Fibroblast of villous mesenchyme (primary cell): ENCODE measurements at regions not wholly inside any gene's neighbourhood (a gene's known extent, or its start where the extent isn't known, plus 50 kb on each side); places are given as distances from the start of the nearest gene placed in this dataset.
A peak's percentile ranks its signal among the peaks of the same experiment; 100 is the strongest.

Source experiments
- DNase-seq: peaks from one replicate; pipeline ENCODE4 v3.0.0-alpha.2; 2010; ENCODE audit warnings: low read depth
- H3K4me3 ChIP-seq: 2 replicates; pipeline ENCODE4 v1.5.1; 2011; ENCODE audit warnings: low read depth, mild to moderate bottlenecking, low read length
- TF ChIP-seq, protein P1 (sequence below): IDR thresholded peaks from 2 replicates; pipeline ENCODE4 v1.5.1; 2012; ENCODE audit warnings: low read depth, mild to moderate bottlenecking, low read length; ENCODE audit not compliant: insufficient read depth

DNA sequence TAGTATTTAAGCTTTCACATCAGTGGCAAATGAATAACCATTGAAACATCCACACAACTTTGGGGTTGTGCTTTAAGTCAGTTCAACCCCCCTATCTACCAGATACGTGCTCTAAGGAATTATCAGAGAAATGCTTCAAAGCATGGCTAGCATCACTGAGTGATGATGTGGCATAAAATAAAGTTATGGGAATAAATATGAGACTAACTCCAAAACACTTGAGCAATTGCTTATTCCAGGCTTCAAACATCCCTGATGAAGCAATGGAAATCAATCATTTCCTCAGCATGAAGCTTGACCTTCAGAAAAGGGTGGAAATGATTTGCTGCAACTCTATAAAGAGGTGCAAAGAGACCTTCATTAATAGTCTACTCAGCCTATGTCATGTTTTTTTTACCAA, 292.0 kb upstream of the SMC2 start:
- TF ChIP-seq, protein P1, sequence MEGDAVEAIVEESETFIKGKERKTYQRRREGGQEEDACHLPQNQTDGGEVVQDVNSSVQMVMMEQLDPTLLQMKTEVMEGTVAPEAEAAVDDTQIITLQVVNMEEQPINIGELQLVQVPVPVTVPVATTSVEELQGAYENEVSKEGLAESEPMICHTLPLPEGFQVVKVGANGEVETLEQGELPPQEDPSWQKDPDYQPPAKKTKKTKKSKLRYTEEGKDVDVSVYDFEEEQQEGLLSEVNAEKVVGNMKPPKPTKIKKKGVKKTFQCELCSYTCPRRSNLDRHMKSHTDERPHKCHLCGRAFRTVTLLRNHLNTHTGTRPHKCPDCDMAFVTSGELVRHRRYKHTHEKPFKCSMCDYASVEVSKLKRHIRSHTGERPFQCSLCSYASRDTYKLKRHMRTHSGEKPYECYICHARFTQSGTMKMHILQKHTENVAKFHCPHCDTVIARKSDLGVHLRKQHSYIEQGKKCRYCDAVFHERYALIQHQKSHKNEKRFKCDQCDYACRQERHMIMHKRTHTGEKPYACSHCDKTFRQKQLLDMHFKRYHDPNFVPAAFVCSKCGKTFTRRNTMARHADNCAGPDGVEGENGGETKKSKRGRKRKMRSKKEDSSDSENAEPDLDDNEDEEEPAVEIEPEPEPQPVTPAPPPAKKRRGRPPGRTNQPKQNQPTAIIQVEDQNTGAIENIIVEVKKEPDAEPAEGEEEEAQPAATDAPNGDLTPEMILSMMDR: no peak
- DNase-seq: peak; percentile 7
- H3K4me3 ChIP-seq: no peak overlapping the region

DNA sequence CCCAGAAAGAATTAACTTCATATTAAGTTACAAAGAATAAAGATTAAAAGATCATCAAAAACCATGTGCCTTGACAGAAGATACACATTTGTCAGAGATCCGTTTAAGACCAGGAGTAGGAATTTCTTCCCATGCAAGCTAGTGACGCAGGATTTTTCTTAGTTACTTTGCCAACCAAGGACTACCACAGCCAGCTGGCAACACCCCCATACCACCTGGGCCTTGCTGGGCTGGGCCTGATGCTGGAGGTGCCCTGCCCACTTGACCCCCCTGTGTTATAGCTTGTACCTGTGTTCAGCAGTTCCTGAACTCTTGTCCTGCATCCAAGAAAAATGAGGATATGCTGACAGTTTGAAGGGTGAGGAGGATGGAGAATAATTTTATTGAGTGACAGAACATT, 290.9 kb upstream of the SMC2 start:
- no peak for DNase-seq
- TF ChIP-seq, protein P1: no peak

DNA sequence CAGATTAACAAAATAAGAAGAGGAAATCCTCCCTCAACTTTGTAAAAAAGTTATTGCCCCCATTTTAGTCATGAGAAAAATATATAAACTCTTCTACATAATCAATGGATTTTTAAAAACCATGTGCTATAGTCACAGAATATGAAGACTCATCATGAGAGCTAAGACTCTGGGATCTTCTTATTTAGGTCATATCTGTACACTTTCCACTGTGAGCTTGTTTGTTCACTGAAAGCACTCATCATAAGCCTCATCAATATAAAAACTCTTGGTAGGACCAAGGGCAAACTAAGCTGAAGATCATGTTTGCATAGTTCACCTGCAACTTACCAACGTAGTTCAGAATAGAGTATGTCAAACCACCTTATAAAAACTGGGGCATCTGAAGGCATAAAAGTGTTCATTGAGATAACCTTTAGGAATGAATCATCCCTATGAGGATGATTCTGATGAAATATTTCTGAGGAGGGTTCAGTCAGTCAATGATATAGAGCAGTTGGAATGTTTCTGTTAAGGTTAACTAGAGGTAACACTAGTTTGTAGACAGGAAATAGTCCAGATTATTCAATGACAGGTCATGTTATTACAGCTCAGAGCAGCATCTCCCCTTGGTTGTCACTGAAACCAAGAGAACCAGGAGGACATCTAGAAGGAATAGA, 289.9 kb upstream of the SMC2 start:
- no peak overlapping the region for H3K4me3 ChIP-seq
- DNase-seq: no peak
- TF ChIP-seq, protein P1: no peak

More for the DNA sequence above, 290.9 kb upstream of the SMC2 start:
- no peak overlapping the region for H3K4me3 ChIP-seq

DNA sequence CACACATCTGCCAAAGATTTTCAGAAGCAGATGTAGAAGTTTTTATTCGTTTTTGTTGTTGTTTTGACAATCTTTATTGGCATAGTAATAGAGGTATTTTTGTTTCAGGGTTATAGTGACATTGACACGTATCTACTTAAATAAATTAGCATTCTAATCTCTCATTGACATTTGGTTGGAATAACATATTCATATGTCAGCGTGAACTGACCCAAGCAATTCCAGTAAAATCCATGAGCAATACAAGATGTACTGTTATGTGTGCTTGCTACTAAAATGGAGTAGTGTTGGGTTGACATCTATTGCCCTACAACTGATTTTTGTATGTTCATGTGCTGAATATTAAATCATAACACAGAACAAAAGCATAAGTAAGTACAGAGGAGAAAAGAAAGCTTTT, 284.4 kb upstream of the SMC2 start:
- no peak overlapping the region for H3K4me3 ChIP-seq
- TF ChIP-seq, protein P1: no peak

DNA sequence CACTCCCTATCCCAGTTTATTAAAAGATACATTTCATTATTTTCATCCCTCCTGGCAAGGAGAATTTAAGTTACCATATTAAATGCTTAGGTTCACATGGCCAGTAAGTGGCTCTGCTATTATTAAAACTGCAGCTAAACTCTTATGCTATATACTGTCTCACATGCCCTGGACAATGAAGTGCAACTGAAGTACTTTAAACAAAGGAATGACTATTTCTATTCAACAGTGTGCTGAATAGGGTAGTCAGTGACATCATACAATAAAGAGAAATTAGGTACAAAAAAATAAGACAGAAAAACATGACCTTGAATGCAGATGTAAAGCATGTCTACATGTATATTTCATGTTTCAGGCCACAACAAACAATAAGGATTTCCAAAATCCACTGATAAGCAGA, 282.6 kb upstream of the SMC2 start:
- TF ChIP-seq, protein P1: no peak
- H3K4me3 ChIP-seq: no peak overlapping the region
- no peak for DNase-seq

More for the DNA sequence above, 284.4 kb upstream of the SMC2 start:
- no peak for DNase-seq

DNA sequence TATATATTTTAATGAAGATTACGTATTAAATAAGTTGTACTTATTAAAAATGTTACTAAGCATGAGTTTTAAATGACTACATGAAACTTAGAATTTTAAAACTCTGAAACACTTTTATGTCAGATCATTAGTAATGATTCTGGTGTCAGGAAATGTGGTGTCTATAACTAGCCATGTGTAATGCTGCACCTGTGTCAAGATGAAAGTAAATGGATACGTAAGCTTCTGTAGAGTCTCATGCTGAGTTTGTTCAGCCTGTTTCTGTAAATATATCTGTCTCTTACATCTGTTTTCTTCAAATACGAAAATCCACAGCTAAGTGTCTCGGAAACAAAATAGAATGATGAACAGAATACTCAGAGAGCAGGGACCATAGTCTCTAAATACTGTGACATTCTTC, 278.0 kb upstream of the SMC2 start:
- no peak for DNase-seq
- TF ChIP-seq, protein P1: no peak
- H3K4me3 ChIP-seq: no peak overlapping the region

DNA sequence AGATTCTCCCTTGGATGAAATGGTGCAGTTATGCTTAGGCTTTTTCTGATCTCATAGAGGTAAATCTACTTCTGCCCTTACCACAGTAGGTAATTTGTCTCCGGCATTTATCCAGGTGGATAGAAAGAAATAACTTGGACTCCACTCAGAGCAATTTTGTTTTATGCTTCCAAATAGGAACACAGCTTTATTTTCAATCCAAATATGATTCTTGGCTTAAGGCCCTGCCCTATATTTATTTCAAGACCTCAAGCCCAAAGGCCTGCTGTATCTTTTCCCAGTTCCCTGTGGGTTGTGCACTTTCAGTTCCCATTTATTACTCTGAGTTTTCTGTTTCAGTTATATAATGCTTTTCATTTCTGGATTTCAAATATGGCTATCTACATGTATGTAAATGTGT, 274.2 kb upstream of the SMC2 start:
- TF ChIP-seq, protein P1: no peak
- no peak overlapping the region for H3K4me3 ChIP-seq
- no peak for DNase-seq
